GM21825 (cell line): ENCODE measurements at regions not wholly inside any gene's neighbourhood (a gene's known extent, or its start where the extent isn't known, plus 50 kb on each side); places are given as distances from the start of the nearest gene placed in this dataset.
"Not testable (repeated sequence)": the region's sequence is repeated elsewhere in the genome, so short reads cannot be mapped to it uniquely, and the experiment has no call there.

Source experiments
- ATAC-seq: cut with Tn5 transposase; IDR thresholded peaks from one replicate; pipeline ENCODE4 v1.9.1; 2021; ENCODE audit warnings: mild to moderate bottlenecking, moderate library complexity; ENCODE audit not compliant: unreplicated experiment

DNA sequence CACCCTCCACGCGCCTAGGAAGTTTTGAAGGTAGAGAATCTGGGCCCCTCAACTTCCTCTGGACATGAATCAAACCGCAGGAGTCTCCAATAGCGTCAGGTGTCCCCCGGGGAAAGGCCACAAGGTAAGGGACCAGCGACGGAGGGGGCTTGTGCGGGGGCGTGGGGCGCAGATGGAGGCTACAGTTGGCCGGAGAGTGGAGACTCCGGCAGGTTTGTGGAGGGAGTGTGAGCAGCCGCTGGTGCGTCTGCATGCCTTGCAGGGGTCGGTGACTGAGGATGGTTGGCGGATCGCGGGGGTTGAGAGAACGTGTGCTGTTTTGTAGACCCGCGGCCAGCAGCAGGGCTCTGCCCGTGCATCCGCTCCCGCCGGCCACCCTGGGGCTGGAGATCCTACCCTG lies 303.3 kb upstream of the DPP6 start:
- ATAC-seq = not testable (repeated sequence)

DNA sequence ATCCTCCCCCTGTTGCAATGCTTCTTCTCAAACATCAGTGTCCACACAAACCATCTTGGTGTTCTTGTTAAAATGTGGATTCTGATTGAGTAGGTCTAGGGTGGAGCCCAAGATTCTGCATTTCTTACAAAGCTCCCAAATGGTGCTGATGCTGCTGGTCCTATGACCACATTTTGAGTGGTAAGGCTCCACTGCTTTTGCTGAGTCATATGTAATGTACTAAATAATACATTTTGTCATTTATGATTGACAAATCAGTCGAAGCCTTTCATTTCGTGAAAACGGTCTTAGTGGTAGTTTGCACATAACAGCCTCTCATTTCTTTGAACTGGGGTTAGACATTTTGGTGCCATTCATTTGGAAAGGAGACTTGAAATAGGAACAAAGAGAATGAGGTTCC lies 286.3 kb upstream of the DPP6 start:
- not testable (repeated sequence) for ATAC-seq

DNA sequence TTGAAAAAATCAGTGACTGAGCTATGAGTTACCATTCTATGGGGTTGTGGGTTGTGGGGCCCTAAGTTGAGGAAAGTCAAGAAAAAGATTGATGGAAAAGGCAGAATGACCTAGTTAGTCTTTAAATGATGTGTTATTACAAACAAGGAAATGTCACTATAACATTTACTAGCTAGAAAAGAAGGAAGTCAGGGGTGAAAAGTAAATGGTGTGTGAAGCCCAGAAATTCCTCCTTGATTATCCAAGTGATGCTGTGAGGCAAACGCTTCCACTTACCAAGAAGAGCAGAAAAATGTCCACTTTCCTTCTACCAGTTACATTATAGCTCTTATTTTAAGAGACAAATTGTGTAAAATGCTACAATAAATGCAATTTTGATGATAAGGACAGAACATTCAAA lies 285.3 kb upstream of the DPP6 start:
- ATAC-seq = not testable (repeated sequence)

DNA sequence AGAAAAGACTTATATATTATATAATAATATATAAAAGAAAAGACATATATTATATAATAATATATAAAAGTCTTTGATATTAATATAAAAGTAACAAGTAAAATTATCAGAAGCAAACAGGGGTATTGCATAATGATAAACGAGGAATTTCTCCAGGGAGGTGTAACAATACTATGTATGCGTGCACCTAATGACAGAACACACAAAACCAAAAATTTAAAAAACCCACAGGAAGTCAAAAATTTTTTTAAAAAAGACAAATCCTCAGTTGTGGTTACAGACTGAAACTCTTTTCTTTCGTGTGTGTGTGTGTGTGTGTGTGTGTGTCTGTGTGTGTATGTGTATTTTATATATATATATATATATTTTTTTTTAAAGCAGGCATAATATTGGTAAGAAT lies 279.2 kb upstream of the DPP6 start:
- no peak for ATAC-seq

DNA sequence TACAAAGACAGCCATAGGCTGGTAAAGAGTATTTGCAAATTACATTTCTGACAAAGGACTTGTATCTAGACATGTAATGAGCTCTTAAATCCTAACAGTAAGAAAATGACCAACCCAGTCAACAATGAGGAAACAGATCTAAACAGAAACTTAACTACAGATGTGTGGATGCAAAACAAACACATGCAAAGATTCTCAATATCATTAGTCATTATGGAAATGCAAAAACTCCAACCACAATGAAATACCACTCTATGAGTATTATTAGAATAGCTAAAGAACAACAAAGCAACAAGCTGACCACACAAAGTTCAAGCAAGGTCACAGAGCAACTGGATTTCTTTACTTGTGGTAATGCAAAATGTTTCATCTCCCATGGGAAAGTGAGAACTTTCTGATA lies 275.3 kb upstream of the DPP6 start:
- ATAC-seq = not testable (repeated sequence)

DNA sequence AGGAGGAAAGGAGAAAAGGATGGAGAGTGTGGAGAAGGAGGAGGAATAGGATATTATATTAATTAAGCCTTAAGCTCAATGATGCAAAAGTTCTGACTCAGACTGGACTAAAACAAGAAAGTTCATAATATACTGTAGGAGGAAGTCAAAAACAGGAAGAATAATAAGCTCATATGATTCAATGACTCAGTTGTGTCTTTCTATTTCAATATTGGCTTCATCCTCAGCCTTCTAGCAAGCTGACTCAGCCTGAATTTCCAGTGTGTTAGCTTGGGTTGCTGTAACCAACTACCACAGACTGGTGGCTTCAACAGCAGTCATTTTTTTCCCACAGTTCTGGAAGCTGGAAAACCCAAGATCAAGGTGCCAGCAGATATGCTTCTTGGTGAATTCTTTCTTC lies 254.8 kb upstream of the DPP6 start:
- not testable (repeated sequence) for ATAC-seq

DNA sequence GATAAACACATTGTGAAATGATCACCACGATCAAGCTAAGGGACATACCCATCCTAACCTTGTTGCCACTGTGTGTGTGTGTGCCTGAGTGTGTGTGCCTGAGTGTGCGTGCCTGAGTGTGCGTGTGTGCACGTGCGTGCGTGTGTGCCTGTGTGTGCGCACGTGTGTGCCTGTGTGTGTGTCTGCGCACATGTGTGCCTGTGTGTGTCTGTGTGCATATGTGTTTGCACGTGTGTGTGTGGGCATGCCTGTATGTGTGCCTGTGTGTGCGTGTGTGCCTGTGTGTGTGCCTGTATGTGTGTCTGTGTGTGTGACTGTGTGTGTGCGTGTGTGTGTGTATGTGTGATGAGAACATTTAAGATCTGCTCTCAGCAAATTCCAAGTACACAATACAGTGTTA lies 244.1 kb upstream of the DPP6 start:
- ATAC-seq = no peak

DNA sequence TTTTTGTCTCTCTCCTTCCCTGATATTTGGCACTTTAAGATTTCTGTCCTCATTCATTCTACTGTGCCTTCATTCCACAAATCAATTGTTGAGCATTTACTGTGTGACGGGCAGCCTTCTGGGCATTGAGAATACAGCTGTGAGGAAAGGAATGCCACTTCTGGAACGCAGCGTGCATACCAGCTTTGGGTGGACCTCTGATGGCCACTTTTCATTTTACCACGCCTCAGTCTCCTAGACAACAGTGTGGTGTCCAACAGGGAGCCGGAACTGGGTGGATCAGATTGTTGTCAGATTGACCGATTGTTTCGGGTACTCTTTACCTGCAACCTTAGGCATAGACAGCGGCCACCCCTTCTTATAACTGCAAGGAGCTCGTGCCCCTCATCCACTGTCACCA lies 222.7 kb upstream of the DPP6 start:
- no peak for ATAC-seq

DNA sequence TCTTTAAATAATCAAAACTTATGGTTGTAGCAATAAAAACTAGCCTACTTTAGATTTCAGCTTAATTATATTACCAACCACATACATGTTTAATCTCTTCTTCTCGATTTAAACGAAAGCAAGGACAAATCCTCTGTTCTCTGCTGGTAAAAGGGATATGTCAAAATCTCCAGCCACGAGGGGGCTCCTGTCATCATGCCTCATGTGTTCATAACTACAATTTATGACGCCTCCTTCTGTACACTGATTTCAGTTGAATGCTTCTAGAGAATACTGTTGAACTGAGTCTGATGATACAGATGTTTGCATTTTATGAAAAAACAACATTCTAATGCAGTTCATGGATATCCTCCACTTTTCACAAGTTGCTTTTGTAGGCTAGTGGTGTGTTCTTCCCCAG lies 220.0 kb upstream of the DPP6 start:
- ATAC-seq = no peak

DNA sequence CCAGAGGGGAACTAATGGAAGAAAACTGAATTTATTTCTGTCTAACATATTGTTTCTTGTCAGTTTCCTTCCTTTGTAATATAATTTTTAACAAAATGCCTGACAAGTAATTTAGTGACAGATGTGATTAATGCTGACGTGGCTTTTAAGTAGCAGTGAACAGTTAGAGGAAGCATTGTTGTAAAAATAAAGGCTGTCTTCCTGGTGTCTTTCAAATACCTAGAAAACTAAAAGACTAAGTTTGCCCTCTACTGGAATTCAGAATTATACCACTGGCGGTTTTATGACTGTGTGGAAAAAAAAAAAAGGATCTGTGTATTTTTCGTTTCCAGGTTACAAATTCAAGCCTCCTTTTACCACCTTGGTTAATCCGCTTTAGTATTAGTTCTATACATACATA lies 217.1 kb upstream of the DPP6 start:
- no peak for ATAC-seq

DNA sequence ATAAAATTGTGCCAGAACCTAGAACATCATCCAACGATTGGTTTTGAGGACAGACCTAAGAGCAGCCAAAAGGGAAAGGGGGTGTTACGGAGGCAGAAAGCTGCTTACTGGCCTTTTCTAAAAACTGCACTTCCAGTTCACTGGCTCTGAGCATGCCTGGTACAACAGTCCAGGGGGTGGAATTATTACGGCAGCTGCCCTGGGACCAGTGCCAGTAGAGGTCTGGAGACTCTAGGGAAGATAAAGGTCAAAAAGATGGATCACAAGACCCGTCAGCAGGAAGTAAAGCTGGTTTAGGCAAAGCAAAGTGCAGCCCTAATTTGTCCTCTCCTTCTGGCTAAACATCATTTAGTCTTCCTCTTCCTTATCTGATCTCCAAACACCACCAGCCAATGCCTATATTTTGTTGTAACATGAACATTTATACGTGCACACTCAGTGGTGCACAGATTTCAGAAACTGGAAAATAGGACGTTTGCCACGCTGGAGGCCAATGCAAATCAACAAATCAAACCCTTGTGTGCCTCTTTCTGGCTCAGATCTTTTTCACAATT lies 216.4 kb upstream of the DPP6 start:
- ATAC-seq = no peak

DNA sequence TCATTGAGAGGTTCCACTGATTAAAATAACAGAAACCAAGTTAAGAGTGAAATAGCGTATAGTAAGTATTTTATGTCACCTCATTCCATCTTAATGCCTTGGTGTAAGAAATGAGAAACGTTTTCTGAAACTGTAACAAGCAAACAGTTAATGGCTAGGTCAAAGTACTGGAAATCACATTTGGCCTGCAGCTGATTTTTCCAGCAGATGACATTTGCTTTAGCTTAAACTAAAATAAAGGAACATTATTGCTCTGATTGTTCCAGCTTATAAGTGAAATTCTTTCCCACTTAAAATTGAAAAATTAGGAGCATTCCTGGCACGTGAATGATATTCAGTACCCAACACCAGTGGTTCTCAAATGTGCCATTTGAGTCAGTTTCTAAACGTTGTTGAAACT lies 213.6 kb upstream of the DPP6 start:
- ATAC-seq = no peak

DNA sequence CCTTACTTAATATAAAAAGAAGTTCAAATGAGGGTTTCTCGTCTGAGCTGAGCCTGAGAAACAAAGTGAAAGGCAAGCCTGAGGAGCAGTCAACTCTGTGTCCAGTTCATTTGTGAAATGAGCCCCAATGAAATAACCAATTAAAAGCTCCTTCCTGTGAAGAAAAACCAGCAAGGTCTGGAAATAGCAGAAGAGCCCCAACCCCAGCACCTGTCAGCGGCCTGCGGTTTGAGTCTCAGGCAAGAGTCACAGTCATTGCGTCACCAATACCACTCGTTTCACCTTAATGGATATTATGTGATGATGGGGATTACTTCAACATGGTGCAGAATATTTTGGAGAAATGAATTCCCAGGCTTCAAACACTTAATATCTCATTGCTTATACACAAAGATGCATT lies 211.3 kb upstream of the DPP6 start:
- no peak for ATAC-seq

DNA sequence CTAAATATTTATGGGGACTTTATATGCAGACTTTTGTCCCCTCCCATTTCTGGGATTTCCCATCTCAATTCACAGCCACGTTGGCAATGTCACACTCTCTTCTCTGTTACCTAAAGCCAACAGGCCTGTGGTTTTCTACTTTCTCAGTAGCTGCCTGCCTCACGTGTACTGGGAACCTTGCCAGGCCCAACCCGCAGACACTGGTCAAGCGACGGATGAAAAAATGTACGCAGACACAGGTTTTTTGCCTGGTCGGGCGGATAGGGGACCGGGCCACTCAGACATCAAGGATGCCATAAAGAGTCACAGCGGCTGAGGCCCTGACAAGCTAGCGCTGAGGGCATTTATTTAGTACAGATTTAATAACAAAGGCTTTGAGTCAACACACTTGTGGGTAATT lies 204.4 kb upstream of the DPP6 start:
- ATAC-seq = no peak

DNA sequence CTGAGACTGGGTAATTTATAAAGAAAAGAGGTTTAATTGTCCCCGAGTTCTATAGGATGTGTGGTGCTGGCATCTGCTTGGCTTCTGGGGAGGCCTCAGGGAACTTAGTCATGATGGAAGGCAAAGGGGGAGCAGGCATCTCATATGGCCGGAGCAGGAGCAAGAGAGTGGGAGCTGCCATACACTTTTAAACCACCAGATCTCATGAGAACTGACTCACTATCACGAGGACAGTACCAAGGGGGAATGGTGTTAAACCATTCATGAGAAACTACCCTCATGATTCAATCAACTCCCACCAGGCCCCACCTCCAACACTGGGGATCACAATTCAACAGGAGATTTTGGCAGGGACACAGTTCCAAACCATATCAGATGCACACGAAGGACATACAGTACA lies 199.9 kb upstream of the DPP6 start:
- ATAC-seq = no peak

DNA sequence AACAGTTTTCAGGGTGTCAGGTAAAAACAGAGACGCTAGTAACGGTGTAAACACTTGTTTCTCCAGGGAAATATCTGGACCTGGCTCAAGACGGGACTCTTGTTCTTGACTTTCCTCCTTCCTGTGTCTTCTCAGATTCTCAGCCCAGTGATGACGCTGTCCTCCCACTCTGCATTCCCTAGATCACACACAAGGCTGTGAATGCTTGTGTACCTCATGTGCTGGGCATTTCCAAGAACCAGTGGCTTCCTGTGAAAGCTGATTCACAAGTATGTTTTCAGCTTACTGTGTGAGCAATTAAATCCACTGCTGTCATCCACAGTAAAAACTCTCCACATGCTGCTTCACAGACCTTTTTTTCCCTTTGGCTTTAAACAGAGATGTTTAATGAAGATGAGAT lies 193.8 kb upstream of the DPP6 start:
- ATAC-seq = no peak

DNA sequence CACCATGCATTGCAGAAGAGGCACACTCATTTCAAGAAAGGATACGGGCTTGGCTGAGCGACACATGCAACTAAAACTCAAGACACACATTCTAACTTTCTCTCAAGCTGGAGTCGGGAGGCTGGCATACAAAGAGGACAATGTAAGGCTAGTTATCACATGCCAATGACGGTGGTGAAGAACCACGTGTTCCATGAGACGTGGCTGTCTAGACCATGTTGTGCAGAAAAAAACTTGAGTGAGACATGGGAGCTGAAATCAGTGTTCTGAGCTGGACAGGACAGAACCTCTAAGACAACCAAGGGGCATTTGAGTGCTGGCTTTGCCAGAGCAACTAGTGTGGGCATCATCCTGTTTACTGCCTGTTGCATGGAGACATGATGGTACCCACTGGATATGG lies 193.0 kb upstream of the DPP6 start:
- no peak for ATAC-seq

DNA sequence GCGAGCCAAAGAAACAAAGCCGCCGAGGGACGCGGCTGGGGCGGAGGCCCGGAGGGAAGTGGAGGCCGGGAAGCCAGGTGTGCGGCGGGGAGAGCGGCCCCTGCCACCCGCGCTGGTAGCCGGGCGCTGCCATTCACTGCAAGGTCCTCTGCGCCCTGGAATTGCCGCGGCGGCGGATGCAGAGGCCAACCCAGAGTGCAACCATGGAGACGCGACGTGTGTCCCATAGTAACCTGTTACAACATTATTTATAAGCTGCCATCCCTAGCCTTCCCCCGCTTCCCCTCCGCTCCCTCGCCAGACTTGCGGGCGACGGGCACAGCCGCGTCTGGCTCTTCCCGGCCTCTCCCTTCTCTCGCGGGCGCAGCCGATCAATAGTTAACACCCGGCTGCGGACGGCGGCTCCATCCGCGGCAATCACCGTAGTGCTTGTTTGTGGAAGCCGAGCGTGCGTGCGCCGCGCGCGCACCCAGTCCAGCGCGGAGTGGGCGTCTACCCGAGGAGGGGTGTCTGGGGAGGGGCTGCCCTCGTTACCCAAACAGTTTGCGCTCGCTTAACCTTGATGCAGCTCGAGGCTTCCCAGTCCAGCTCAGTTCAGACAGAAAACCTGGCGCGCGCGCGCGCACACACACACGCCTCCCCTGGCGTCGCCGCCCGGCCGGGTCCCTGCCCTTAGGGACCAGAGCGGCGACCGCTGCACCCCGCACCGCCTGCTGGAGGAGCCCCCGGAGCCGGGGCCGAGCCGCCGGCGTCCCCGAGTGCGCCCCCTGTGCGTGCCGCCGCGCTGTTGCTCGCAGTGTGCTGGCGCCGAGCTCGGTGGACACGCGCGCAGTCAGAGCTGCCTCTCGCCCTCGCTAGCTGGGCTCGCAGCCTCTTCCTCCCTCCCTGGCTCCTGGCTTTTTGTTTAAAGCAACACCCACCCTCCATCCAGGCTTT lies 165.4 kb upstream of the DPP6 start:
- ATAC-seq = no peak

DNA sequence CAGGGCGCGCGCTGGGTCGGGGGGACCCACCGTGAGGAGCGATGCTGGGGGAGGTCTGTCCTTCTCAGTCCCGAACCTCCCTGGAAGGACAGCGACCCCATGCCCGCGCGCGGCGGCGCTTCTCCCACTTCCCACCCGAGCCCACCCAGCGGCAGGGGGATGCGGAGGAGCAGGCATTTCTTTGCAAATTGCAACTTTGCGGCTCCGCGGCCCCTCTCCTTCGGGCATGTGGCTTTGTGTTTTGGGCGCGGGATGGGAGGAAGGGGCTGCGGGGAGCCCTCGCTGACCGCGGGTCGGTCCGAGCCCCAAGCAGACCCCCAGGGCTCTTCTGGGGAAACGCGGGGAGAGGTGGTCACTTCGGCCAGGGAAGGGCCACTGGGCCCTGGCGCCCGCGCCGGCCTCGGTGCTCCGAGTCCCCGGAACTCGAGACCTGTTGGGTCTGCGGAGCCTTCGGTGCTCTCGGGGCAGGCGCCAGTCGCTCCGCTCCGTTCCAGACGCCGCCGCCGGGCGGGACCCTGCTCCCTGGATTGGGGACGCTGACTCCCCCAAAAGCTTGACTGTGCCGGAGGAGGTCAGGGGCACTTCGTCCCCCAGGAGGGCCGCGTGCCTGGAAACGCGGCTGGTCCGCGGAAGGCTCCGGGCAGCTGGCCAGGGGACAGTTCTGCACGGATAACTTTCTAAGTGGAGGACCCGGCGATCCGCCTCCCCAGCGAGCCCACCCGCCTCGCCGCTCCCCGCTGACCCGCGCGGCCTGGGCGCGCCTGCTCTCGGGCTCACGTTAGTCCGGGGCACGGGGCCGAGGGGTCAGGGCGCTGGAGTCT lies 164.2 kb upstream of the DPP6 start:
- no peak for ATAC-seq

DNA sequence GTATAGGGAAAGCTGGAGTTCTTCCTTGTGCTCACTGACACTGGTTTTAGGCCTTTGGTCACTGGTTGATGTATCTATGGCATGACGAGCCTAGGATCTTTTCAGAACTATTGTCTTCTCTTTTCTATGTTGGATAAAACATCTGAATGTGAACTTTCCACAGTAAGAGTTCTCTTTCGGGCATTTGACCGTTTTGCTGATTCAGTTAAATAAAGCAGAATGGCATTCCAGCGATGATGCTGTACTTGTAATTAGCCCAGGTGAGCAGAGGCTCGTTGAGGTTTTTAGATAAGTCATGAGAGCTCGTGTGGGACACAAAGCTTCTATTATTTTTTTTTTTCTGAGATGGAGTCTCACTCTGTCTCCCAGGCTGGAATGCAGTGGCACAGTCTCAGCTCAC lies 160.2 kb upstream of the DPP6 start:
- ATAC-seq = no peak

DNA sequence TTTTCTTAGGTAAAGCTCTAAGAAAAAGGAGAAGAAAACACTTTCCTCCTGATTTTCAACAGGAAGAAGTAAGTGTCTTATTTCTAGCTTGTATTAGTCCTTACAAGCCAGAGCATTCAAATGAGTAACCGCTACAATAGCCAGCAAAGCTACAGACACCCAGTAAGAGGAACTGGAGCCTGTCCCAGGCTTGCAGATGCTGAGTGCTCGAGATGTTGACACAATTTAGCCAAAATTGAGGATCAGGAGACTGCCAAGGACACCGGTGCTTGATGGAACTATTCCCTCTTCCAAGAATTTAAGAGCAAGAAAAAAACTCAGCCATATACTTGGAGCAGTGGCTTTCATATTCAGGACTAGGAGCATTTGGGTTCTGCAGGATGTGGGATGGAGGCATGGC lies 149.3 kb upstream of the DPP6 start:
- no peak for ATAC-seq

DNA sequence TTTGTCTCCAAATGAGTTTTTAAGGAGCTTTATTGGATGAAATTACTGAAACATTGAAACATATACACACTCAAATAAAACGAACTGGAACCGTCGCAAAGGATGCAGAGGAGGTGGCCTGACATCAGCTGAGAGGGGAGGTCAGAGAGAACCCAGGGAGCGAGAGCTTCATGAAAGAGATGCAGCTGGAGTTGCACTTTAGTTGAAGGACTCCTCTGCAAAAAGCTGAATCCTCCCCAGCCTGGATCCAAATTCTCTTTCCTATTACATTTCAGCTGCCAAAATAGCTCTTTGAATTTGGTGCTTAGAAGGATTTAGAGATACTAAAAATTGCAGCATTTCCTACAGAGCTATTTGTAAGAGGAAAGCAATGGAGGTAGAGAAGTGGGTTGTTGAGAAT lies 140.0 kb upstream of the DPP6 start:
- no peak for ATAC-seq
